ENCODE measurements at regions not wholly inside any gene's neighbourhood (a gene's known extent, or its start where the extent isn't known, plus 50 kb on each side); places are given as distances from the start of the nearest gene placed in this dataset.

GRCh38 chr4:133868856-133869255 lies 332.7 kb downstream of the PABPC4L start:
- no peaks in the 10 kb centered on the region for H3K36me3 ChIP-seq (replicated peaks in 1 of 2)
- H3K4me3 ChIP-seq = no peak overlapping the region
- no peaks in the 10 kb centered on the region for H3K4me1 ChIP-seq (replicated peaks in 1 of 2)
- DNase-seq = no peak
- TF ChIP-seq, protein P1, sequence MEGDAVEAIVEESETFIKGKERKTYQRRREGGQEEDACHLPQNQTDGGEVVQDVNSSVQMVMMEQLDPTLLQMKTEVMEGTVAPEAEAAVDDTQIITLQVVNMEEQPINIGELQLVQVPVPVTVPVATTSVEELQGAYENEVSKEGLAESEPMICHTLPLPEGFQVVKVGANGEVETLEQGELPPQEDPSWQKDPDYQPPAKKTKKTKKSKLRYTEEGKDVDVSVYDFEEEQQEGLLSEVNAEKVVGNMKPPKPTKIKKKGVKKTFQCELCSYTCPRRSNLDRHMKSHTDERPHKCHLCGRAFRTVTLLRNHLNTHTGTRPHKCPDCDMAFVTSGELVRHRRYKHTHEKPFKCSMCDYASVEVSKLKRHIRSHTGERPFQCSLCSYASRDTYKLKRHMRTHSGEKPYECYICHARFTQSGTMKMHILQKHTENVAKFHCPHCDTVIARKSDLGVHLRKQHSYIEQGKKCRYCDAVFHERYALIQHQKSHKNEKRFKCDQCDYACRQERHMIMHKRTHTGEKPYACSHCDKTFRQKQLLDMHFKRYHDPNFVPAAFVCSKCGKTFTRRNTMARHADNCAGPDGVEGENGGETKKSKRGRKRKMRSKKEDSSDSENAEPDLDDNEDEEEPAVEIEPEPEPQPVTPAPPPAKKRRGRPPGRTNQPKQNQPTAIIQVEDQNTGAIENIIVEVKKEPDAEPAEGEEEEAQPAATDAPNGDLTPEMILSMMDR (IDR thresholded peaks at IDR 0.05) = no peak
- TF ChIP-seq POLR2A (IDR thresholded peaks at IDR 0.05) = no peak
- no peaks in the 10 kb centered on the region for H3K27me3 ChIP-seq
- intact Hi-C loops (cut with DNase I) = no loop called here
- no peaks in the 10 kb centered on the region for H3K9me3 ChIP-seq (replicated peaks in 1 of 3)
- no peak overlapping the region for H3K27ac ChIP-seq
- 79 to 84% (median 82%) methylated on average over 4 of the region's 4 CpGs for WGBS, 4 donors

DNA sequence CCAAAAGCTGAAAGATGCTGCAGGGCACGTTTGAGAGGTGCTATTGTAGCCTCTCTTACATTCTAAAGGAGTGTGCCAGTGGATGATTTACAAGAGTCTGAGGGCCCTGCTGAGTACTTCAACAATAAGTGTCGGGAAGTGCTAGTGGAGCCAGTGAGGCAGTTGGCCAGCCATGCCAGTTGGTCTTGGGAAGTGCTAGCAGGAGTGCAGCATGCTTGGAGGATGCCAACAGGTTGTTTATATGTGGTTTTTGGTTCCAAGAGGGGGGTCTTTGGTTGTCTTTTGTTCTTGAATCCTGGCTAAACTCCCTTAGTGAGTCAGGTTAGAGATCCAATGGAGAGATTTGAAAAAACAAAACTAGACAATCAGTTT lies 335.3 kb downstream of the PABPC4L start:
- intact Hi-C loops (cut with DNase I) = no loop called here
- Histone ChIP-seq H3K4me3 (no peak overlapping the region), H3K27me3 (no peaks in the 10 kb centered on the region), H3K27ac (no peak overlapping the region), H3K4me1 (replicated peaks in 1 of 2) (no peaks in the 10 kb centered on the region), H3K9me3 (replicated peaks in 1 of 3) (no peaks in the 10 kb centered on the region), H3K36me3 (replicated peaks in 1 of 2) (no peaks in the 10 kb centered on the region)
- WGBS, 4 donors = 58 to 70% (median 61%) methylated on average over 2 of the region's 2 CpGs
- DNase-seq = no peak
- TF ChIP-seq, protein P1 (IDR thresholded peaks at IDR 0.05) = no peak
- TF ChIP-seq POLR2A (IDR thresholded peaks at IDR 0.05) = no peak

DNA sequence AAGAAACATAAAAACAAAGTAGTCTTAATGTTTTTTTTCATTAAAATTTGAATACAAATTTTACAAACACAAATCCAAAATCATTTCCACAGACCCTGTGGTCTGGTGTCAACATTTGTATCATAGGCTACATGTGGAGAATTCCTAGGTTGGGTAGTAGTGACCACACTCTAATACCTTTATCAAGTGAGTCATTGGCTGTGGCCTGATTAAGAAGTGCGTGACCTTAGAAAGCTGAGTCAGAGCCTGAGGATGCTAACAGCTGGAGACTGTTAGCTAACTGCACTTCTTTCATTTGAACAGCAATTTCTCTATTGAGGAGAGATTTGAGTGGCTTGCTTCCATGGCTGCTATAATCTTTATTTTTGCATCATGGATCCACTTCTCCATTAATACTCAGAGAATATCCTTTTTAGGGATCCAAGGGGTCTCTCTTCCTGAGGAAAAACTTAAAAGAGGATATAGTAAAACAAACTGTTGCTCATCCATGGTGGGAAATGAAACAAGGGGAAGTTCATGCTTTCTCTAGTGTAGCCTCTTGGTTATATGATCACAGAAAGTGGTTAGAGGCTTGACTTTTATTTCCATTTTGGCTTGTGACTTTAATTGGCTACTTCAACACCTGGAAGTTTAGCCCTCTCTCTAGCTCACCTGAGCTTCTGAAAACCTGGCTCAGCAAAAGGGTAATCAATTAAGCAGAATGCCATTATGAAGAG lies 335.8 kb downstream of the PABPC4L start:
- H3K9me3 ChIP-seq (replicated peaks in 1 of 3) = no peaks in the 10 kb centered on the region
- peak in 4 of 7 donors; percentile 16 to 43 (median 30) for DNase-seq
- H3K36me3 ChIP-seq (replicated peaks in 1 of 2) = no peaks in the 10 kb centered on the region
- TF ChIP-seq POLR2A (IDR thresholded peaks at IDR 0.05) = no peak
- TF ChIP-seq, protein P1 (IDR thresholded peaks at IDR 0.05) = no peak
- H3K27ac ChIP-seq = no peak overlapping the region
- no peak overlapping the region for H3K4me3 ChIP-seq
- 37 to 43% (median 41%) methylated on average over 1 of the region's 1 CpG for WGBS, 4 donors
- H3K4me1 ChIP-seq (replicated peaks in 1 of 2) = no peaks in the 10 kb centered on the region
- no peaks in the 10 kb centered on the region for H3K27me3 ChIP-seq
- intact Hi-C loops (cut with DNase I) = no loop called here

DNA sequence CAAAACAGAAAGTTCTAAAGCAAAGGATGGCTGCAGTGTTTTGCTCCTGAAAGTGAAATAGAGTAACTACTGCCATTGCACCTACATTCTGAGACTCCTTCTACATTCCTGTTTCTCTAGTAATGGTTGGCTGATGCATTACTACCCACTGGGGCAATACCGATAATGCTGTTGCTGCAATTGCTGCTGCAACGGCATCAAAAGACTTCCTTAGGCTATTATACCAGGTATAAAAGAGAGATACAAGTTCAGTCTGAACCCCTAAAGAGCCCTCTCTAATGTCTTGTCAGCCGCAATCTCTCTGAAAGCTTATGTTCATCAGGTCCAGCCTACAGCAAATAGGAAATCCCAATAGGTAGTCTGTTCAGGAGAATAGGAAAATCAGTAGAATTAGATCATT lies 338.4 kb downstream of the PABPC4L start:
- DNase-seq = no peak
- Histone ChIP-seq H3K36me3 (replicated peaks in 1 of 2) (no peaks in the 10 kb centered on the region), H3K9me3 (replicated peaks in 1 of 3) (no peaks in the 10 kb centered on the region), H3K4me1 (replicated peaks in 1 of 2) (no peaks in the 10 kb centered on the region), H3K27ac (no peak overlapping the region), H3K4me3 (no peak overlapping the region), H3K27me3 (no peaks in the 10 kb centered on the region)
- intact Hi-C loops (cut with DNase I) = no loop called here
- TF ChIP-seq POLR2A (IDR thresholded peaks at IDR 0.05) = no peak
- TF ChIP-seq, protein P1 (IDR thresholded peaks at IDR 0.05) = no peak
- WGBS, 4 donors = 83 to 96% (median 93%) methylated on average over 3 of the region's 3 CpGs

Measured in adrenal gland (tissue), 9 donors.